HEK293 (cell line): ENCODE measurements at regions not wholly inside any gene's neighbourhood (a gene's known extent, or its start where the extent isn't known, plus 50 kb on each side); places are given as distances from the start of the nearest gene placed in this dataset.

ENCODE experiments used
- KLF1 ChIP-seq: fragments of 450-650 bp; formaldehyde crosslinking; IDR thresholded peaks from 2 replicates; pipeline ENCODE4 v1.5.1; 2016; ENCODE audit warnings: missing biosample characterization, missing genetic modification characterization
- OSR2 ChIP-seq: fragments of 450-650 bp; formaldehyde crosslinking; IDR thresholded peaks from 2 replicates; pipeline ENCODE4 v1.5.1; 2016; ENCODE audit warnings: missing biosample characterization, missing genetic modification characterization
- TRIM28 ChIP-seq: IDR thresholded peaks from 2 replicates; pipeline ENCODE4 v1.6.1; 2011; ENCODE audit warnings: low read length, control low read depth, borderline replicate concordance
- YY1 ChIP-seq: fragments of 450-650 bp; formaldehyde crosslinking; IDR thresholded peaks from 2 replicates; pipeline ENCODE4 v1.5.1; 2018; ENCODE audit warnings: missing biosample characterization, missing genetic modification characterization
- ZBTB1 ChIP-seq: fragments of 450-650 bp; formaldehyde crosslinking; IDR thresholded peaks from 2 replicates; pipeline ENCODE4 v1.5.1; 2016; ENCODE audit warnings: missing biosample characterization, missing genetic modification characterization
- ZBTB17 ChIP-seq: fragments of 450-650 bp; formaldehyde crosslinking; IDR thresholded peaks from 2 replicates; pipeline ENCODE4 v1.5.1; 2016; ENCODE audit warnings: missing biosample characterization, missing genetic modification characterization
- ZBTB21 ChIP-seq: fragments of 450-650 bp; formaldehyde crosslinking; IDR thresholded peaks from 2 replicates; pipeline ENCODE4 v1.5.1; 2017; ENCODE audit warnings: missing biosample characterization, missing genetic modification characterization
- ZBTB7A ChIP-seq: fragments of 450-650 bp; formaldehyde crosslinking; IDR thresholded peaks from 2 replicates; pipeline ENCODE4 v1.5.1; 2016; ENCODE audit warnings: low read depth, missing biosample characterization, missing genetic modification characterization
- ZNF16 ChIP-seq: fragments of 450-650 bp; formaldehyde crosslinking; IDR thresholded peaks from 2 replicates; pipeline ENCODE4 v1.5.1; 2016; ENCODE audit warnings: low read depth, missing biosample characterization, missing genetic modification characterization
- ZNF184 ChIP-seq: fragments of 450-650 bp; IDR thresholded peaks from 2 replicates; pipeline ENCODE4 v1.5.1; 2018; ENCODE audit warnings: missing biosample characterization, mild to moderate bottlenecking, missing genetic modification characterization
- ZNF510 ChIP-seq: fragments of 450-650 bp; formaldehyde crosslinking; IDR thresholded peaks from 2 replicates; pipeline ENCODE4 v1.5.1; 2018; ENCODE audit warnings: mild to moderate bottlenecking, missing genetic modification characterization, missing biosample characterization; ENCODE audit not compliant: insufficient replicate concordance
- ZNF623 ChIP-seq: fragments of 450-650 bp; formaldehyde crosslinking; IDR thresholded peaks from 2 replicates; pipeline ENCODE4 v1.5.1; 2016; ENCODE audit warnings: missing biosample characterization, missing genetic modification characterization
- ZNF791 ChIP-seq: fragments of 450-650 bp; formaldehyde crosslinking; IDR thresholded peaks from 2 replicates; pipeline ENCODE4 v1.5.1; 2016; ENCODE audit warnings: missing biosample characterization, missing genetic modification characterization
- TF ChIP-seq, protein P1 (sequence below): fragments of 450-650 bp; formaldehyde crosslinking; IDR thresholded peaks from 2 replicates; pipeline ENCODE4 v1.5.1; 2016; ENCODE audit warnings: missing biosample characterization, missing genetic modification characterization

DNA sequence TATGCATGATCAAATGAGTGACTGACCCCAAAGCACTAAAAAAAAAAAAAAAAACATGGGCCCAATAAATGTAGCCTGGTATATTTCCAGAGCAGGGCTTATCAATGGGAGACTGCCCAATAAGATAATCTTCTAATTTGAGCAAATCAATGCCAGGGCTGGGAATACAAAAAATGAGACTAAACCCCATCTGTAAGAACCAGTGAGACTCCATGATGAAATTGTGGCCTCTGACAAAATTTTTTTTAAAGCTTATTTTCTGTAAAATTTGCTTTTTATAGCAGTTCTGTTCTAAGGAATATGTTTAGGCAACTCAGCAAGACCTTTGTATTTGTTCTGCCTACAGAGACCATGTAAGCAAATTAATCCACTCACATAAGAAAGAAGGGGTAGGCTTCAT, 186.8 kb upstream of the CCDC150 start:
- TF ChIP-seq, protein P1, sequence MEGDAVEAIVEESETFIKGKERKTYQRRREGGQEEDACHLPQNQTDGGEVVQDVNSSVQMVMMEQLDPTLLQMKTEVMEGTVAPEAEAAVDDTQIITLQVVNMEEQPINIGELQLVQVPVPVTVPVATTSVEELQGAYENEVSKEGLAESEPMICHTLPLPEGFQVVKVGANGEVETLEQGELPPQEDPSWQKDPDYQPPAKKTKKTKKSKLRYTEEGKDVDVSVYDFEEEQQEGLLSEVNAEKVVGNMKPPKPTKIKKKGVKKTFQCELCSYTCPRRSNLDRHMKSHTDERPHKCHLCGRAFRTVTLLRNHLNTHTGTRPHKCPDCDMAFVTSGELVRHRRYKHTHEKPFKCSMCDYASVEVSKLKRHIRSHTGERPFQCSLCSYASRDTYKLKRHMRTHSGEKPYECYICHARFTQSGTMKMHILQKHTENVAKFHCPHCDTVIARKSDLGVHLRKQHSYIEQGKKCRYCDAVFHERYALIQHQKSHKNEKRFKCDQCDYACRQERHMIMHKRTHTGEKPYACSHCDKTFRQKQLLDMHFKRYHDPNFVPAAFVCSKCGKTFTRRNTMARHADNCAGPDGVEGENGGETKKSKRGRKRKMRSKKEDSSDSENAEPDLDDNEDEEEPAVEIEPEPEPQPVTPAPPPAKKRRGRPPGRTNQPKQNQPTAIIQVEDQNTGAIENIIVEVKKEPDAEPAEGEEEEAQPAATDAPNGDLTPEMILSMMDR (tag by site-specific recombination), result no peak
- no peak for TF ChIP-seq ZNF510 (tag by site-specific recombination)
- no peak for TF ChIP-seq ZNF791
- no peak for TF ChIP-seq ZBTB17 (tag by site-specific recombination)
- no peak for TF ChIP-seq ZNF16 (tag by site-specific recombination)
- no peak for TF ChIP-seq ZBTB21
- TF ChIP-seq OSR2, result no peak
- TF ChIP-seq ZBTB7A, result no peak
- TF ChIP-seq ZNF623, result no peak
- no peak for TF ChIP-seq YY1 (tag by site-specific recombination)
- no peak for TF ChIP-seq ZNF184 (tag by site-specific recombination)
- TF ChIP-seq ZBTB1 (tag by site-specific recombination), result no peak
- TF ChIP-seq TRIM28, result no peak
- no peak for TF ChIP-seq KLF1 (tag by site-specific recombination)
